Body of pancreas (tissue), 4 donors: ENCODE measurements at regions not wholly inside any gene's neighbourhood (a gene's known extent, or its start where the extent isn't known, plus 50 kb on each side); places are given as distances from the start of the nearest gene placed in this dataset.

Experiments
- POLR2A ChIP-seq, 3 donors: fragments of 450-650 bp; IDR thresholded peaks; one replicate each; pipeline ENCODE4 v1.6.1; 2016; ENCODE audit warnings: antibody characterized with exemption in 3 of 3, mild to moderate bottlenecking in 2 of 3
- TF ChIP-seq, protein P1 (sequence below), 7 experiments: fragments of 450-650 bp in 4 of 7; fragments of 200-600 bp in 3 of 7; sonication (generic) in 3 of 7; IDR thresholded peaks; one replicate each; pipeline ENCODE4 v1.5.1; 2016 to 2019; ENCODE audit warnings: antibody characterized with exemption in 7 of 7

DNA sequence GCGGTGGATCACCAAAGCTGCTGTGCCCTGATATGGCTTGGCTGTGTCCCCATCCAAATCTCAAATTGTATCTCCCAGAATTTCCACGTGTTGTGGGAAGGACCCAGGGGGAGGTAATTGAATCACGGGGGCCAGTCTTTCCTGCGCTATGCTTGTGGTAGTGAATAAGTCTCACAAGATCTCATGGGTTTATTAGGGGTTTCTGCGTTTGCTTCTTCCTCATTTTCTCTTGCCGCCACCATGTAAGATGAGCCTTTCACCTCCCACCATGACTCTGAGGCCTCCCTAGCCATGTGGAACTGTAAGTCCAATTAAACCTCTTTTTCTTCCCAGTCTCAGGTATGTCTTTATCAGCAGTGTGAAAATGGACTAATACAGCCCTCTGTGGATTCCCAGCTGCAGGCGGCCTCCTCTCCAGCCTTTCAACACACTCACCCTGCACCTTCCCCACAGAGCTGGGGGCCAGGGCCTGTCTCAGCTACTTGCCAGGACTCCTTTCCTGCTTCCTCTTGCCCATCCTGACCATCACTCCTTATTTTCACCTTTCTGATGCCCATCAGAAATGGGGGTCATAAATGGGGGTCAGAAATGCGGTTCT, 57.2 kb upstream of the TOMM7 start:
- TF ChIP-seq, protein P1, sequence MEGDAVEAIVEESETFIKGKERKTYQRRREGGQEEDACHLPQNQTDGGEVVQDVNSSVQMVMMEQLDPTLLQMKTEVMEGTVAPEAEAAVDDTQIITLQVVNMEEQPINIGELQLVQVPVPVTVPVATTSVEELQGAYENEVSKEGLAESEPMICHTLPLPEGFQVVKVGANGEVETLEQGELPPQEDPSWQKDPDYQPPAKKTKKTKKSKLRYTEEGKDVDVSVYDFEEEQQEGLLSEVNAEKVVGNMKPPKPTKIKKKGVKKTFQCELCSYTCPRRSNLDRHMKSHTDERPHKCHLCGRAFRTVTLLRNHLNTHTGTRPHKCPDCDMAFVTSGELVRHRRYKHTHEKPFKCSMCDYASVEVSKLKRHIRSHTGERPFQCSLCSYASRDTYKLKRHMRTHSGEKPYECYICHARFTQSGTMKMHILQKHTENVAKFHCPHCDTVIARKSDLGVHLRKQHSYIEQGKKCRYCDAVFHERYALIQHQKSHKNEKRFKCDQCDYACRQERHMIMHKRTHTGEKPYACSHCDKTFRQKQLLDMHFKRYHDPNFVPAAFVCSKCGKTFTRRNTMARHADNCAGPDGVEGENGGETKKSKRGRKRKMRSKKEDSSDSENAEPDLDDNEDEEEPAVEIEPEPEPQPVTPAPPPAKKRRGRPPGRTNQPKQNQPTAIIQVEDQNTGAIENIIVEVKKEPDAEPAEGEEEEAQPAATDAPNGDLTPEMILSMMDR (IDR thresholded peaks at IDR 0.05), result no peak
- no peak for TF ChIP-seq POLR2A (IDR thresholded peaks at IDR 0.05)
